NOMO-1 (cell line): ENCODE measurements at regions not wholly inside any gene's neighbourhood (a gene's known extent, or its start where the extent isn't known, plus 50 kb on each side); places are given as distances from the start of the nearest gene placed in this dataset.
A peak's percentile ranks its signal among the peaks of the same experiment; 100 is the strongest.

Experiments
- DNase-seq, 2 experiments: peaks; one replicate each; lab custom pipeline; 2025; ENCODE audit not compliant: unreplicated experiment in 2 of 2; lab: John Stamatoyannopoulos, UW

DNA sequence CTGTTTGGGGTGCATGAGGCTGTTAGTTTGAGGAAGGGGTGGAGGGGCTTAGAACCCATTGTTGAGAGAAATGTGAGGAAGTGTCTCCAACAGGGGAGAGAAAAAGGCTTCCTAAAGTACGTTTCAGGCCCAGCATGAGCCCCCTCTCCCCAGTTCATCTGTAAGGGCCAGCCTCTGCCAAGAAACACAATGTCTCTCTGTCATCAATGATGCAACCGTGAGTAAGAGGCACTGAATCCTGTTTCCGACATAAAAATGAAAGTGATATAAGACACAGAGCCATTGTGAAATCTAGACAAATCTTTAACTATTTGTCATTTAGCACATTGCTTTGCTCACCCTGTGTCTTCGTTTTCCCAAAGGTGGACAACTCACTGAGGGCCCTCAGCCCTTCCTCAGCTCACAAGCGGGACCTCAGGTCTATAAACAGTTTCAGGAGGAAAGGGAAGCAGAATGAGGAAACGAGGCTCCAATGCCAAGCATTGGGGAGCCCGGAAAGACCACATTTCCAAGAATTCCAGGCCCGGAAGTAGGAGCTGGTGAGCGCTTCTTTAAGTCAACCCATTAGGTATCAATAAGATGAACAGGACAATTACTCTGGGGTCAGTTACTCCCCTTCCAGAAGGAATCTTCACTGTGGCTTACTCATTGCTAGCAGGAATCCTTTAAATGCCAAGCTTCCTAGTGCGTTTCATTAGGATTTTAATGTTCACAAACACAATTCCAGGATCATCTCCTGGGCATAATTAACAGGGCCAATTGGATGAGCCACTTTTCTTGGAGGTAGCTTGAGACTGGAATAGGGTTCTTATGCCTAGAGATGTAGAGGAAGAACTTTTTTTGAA, 59.0 kb upstream of the KLF4 start:
- peak; percentile 65 to 94 for DNase-seq

GRCh38 chr9:107547772-107548297, 58.3 kb upstream of the KLF4 start:
- no peak for DNase-seq

GRCh38 chr9:107547303-107547702, 57.7 kb upstream of the KLF4 start:
- no peak for DNase-seq

DNA sequence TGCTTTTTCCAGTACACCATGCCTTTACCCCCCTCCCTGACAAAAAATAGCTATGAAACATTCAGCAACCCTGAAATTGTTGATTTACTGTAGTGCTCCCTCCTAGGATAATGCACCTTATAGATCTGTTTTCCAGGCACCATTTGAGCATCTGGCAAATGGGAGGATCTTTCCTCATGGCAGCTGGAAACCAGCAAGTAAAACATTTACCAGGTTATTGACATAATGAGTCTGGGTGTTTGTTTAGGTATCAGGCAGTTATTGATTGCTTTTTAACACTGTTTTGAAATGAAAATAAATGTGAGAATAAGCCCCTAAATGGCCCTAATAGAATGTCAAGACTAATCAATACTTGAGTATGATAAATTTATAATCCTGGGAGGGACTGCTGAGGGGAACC, 57.3 kb upstream of the KLF4 start:
- no peak for DNase-seq

GRCh38 chr9:107545036-107545435, 55.5 kb upstream of the KLF4 start:
- DNase-seq = no peak

DNA sequence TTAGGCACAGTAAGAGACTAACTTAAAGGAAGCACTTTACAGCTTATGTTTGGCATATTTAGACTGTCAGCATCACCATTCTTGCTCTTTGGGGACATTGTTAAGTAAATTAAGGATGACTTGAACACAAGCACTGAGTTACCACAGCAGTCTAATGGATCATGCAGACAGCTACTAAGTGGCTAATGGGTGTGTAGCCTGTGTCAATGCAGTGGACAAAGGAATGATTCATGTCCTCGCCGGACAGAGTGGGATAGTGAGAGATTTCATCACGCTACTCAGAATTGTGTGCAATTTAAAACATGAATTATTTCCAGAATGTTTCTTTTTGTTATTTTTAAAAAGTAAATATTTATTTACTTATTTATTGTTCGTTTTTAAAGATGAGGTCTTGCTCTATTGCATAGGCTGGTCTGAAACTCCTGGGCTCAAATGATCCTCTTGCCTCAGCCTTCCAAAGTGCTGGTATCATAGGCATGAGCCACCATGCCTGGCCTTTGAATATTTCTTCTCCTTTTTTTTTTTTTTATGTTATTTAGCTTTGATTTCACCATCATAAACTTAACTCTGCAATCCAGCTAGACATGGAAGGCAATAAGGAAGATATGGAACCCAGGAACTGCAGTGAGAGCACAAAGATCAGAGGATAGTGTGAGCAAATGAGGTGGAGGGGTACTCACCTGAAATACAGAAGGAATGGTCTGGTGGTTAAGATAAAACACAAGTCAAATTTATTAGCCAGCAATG, 53.0 kb upstream of the KLF4 start:
- no peak for DNase-seq

DNA sequence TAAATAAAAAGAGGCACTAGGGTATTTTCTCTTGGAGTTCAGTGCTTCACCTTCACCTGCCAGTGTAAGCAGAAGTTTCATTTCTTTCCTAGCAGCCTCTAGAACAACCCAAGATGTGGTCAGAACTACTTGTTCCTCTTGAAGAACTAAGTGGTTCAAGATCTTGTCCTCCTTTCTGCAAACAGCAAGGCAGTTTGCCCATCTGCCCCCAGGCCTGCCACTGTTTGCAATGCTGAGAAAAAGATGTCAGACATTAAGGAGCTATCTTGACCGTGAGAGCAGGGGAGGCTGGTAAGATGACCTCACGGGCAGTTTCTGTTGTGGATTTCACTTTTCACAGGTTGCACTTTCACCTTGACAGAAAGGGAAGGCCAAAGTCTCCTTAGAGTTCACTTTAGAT, 52.0 kb upstream of the KLF4 start:
- DNase-seq = no peak

- no peak for DNase-seq
These were observed 50.6 kb upstream of the KLF4 start for GRCh38 chr9:107540164-107540561.

- no peak for DNase-seq
These were observed 50.0 kb upstream of the KLF4 start for GRCh38 chr9:107539427-107540163.
